Activated CD4-positive, alpha-beta T cell treated with anti-CD3 and anti-CD28 coated beads, Interleukin-2, amount 50 U/mL, for 48 hours (primary cell): ENCODE measurements at regions not wholly inside any gene's neighbourhood (a gene's known extent, or its start where the extent isn't known, plus 50 kb on each side); places are given as distances from the start of the nearest gene placed in this dataset.

Experiments used
- DNase-seq, 2 experiments: peaks; one replicate each; pipeline ENCODE4 v3.0.0-alpha.2; 2020

DNA sequence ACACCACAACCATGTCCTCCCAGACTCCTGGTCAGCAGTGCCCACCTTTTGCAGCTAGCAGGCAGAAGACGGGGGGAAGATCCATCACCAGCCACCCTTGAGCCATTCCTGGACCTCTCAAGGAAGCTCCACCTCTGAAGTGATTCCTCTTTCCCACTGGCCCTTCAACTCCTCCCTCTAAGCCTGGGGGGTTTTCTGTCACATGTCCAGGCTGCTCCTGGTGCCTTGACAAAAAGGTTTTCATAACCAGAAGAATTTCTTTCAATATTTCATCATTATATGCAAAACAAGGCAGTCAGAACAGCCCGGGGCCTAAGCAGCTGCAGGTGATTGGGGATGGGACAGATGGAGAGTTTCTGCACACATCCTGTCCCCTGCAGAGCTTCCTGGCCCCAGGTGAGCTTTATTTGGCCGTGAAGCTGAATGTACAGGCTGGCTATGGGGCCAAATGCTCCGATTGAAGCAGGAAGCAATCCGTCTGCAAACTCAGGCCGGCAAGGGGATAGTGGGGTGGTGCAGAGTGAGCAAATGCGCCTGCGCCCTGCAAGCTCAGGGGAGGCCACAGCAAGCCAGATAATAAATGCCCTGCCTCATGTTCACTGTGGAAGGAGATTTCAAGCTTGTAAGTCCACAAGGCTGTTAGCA is 173.5 kb downstream of the C5orf15 start:
- no peak for DNase-seq

DNA sequence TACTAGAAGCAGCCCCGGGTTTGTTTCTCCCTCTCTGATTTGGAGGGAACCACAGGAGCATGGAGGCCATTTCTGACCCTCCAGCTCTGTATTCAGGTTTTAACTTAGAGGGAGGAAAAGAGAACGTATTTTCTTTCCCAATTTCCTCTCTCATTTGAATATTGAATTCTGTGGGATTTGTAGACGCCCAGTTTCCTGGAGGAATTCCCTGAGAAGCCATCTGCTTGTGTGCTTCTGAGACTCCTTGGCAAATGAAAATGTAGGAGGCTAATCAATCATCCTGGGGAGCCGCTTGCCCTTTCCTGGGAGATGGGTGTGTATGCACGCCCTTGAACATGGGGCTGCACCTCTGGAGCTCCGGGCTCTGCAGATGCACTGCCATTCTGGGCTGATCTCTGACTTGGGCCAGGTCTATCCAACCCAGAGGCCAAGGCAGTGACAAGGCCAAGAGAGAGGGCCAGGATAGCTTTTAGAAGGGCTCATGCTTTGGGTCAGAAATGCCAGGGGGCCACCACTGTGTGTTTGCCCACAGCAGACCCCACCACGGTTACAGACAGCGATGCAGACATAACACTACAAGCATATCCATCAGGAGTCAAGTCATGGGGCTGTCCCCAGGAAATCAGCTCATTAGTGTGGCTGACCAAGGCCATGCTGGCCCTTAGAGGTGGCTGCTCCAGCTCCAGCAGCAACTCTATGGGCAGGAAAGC is 174.5 kb downstream of the C5orf15 start:
- DNase-seq = no peak

DNA sequence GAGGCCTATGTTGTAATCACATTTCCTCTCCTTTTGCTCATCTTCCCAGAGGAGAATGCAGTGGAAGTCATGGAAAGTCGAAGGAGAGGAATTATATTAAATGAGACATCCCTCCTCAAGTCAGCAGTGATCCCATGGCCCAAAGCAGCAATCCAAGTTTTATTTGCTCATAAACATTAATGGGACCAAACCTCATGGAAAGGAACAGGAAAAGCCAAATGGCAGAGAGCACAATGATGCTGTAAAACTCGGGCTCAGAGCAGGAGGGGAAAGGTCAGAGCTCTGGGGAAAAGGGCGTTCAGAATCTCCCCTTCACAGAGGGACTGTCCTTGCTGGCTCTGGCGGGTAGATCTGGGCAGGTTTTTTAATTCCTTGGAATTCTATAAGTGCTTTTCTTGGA is 175.8 kb downstream of the C5orf15 start:
- DNase-seq = no peak

DNA sequence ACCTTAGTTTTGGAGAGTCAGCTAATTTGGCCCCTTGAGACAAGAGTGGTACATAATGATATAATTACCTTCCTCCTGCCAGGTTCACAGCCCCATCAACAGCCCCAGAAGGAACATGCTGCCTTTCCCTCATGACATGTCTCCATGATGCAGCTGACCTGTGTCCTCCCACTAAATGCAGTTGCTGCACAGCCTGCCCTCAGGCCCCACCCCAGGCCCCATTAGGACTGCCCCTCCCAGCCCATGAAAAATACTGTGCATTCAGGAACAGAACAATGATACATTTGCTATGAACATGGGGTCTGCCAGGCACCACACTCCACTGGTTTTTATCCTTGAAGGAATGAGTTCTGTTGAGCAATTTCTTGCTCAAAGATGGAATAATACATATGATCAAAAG is 176.4 kb downstream of the C5orf15 start:
- no peak for DNase-seq

DNA sequence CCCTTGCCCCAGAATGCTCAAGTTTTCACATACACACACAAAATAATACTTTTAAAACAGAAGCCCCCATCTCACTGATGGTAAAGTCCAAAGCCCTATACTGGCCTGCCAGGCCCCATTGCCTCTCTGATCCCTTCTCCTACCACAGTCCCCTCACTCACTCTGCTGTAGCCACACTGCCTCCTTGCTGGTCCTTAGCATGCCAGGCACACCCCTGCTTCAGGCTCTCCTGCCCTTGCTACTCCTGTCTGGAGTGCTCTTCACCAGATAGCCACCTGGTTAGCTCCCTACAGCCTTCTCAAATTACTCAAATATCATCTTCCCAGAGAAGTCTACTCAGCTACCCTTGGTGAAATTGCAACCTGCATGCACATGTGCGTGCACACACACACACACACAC is 177.5 kb downstream of the C5orf15 start:
- no peak for DNase-seq

DNA sequence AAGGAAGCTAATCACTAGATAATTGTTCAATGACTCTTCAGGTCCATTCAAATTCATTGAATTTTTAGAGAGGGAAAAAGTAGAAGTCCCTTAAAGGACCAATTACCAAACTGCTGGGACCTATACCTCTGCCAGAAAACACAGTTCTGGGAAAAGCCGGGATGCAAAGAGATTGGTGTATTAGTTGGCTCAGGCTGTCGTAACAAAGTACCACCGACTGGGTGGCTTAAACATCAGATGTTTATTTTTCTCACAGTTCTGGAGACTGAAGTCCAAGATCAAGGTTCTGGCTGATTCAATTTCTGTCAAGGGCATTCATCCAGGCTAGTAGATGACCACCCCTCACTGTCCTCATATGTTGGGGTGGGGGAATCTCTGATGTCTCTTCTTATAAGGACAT is 177.1 kb upstream of the FSTL4 start:
- no peak for DNase-seq

DNA sequence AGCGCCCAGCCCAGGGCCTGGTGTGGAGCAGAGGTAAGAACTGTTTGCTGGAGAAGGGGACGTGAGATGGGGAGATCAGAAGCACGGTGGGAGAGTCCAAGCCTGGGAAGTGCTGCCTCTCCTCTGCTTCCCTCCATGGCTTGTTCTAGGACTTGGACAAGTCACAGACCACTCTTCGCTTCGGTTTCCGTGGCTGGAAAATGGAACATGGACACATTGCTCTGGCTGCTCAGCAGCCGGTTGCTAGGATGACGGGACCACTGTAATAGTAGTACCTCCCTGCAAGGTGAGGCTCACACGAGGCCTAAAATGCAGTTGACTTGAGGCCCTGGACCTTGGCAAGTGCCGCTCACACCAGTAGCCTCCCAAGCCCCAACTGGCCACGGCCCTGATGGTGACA is 175.8 kb upstream of the FSTL4 start:
- no peak for DNase-seq

DNA sequence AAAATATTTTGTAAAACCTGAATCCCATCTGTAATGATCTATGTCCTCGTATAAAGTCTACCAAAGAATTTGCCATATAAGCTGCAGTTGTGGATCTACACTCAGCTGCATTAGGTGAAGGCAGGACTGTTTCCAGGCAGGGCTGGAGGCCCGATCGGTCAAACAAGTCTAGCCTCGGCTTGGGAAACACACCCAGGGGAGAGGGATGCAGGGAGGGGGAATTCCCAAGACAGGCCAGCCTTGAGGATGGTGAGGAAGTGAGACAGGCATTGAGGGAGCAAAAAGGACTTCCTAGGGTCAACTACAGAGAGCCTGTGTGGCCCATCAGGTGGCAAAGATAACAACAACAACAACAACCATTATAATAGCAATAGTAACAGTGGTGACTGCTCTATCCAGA is 174.1 kb upstream of the FSTL4 start:
- DNase-seq = no peak

DNA sequence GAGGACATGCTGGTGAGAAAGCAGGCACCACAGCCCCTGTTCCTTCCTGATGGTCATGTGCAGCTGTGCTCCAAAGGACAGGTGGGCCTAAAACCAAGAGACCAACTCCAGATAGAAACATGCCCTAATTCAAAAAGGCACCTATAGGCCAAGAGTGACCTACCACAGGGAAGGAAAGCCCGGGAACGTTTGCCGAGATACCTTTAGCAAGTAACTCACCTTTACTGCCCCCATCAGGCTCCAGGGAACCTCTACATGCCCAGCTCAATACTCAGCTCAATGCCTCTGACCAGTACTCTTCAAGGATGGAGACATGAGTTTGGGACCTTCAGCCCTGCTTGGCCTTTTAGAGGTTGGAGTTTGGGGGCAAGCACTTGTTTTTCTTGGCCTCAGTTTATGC is 172.8 kb upstream of the FSTL4 start:
- no peak for DNase-seq

DNA sequence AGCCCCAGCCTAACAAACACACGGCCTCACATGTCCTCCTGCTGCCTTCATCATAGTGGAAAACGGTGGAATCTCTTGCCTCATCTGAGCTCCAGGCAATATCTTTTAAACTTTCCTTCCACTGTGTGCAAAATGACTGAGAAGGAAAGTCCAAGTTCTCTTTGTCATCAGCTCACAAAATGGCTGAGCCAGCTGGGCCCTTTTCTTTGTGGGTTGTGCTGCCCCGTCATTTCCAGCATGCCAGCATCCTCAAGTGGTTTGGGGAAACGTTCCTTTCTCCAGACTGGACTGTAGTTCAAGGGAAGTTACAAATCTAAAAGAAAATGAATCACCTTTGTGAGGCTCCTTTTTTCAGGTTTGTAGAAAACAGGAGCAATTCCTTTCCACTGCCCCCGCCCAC is 171.1 kb upstream of the FSTL4 start:
- DNase-seq = peak; percentile 6 to 35

DNA sequence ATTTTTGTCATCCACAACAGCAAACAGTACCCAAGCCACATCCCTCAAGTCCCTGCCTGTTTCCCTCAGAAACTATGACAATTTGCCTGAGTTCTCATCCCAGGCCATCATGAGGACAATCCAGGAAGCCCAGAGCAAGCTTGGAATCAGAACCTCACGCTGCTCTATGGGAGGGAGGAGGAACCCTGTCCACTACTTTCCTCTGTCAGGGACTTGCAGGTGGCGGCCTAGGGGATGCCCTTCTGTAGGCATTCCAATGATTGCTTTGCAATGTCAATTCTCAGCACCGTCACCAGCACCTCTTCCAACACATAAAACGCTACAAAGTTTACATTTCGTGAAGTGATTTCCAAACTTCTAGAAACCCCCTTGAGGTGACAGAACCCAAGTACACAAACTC is 170.4 kb upstream of the FSTL4 start:
- no peak for DNase-seq

DNA sequence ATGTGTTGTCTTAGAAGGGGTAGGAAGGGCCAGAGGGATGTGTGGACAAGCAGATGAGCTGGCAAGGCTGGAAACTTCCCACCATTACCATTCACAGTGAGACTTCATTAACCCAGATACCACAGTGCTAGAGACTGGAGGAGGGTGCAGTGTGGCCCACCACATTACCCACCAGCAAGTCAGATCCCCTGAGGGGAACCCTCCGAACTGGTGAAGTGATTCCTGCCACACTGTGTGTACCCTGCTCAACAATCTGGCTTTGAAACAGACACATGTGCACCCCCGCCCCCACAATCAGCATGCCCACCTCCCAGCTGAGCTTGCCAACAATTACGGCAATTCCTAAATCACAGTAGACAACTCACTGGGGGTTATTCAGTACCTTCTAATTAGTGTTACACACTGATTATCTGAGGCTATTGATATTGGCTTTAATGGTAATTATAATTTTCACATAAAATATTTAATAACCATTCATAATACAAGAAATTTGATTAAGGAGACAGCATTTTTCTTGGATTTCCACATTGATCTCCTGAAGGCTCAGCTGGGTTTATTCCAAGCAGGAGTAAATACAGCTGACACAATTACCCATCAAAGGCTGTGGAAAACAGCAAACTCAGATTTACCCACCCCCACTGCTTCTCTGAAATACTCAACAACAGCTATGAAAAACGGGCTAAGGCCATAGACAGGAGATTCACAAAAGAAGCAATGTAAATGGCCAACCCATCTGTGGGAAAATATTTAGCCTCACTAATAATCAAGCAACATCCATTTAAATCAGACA is 169.3 kb upstream of the FSTL4 start:
- DNase-seq = no peak

DNA sequence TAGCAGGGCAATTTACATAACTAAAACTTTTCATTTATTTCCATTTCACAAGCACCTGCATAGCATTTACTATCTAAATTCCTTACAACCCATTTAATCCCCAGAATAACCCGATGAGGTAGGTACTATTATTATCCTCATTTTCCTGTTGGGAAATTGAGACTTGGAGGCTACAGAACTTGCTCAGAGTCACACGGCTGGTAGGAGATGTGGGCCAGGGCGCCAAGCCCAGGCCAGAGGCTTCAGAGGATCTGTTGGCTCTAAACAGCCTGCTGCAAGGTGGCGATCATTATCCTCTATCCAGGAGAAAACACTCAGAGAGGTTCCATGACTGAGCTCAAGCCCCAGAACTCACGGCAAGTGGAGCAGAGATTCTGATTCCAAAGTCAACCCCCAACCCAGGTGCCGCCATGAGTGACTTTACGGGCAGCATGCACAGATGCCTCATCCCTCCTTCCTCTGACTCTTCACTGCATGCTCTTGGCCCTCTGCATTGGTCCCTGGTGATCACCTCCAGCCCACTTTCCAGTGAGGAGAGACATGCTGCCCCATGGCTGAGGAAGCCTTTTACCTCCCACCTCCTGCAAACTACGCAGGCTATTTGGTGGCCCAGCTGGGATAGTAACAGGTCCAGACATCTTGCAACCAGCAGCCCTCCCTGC is 168.4 kb upstream of the FSTL4 start:
- no peak for DNase-seq

DNA sequence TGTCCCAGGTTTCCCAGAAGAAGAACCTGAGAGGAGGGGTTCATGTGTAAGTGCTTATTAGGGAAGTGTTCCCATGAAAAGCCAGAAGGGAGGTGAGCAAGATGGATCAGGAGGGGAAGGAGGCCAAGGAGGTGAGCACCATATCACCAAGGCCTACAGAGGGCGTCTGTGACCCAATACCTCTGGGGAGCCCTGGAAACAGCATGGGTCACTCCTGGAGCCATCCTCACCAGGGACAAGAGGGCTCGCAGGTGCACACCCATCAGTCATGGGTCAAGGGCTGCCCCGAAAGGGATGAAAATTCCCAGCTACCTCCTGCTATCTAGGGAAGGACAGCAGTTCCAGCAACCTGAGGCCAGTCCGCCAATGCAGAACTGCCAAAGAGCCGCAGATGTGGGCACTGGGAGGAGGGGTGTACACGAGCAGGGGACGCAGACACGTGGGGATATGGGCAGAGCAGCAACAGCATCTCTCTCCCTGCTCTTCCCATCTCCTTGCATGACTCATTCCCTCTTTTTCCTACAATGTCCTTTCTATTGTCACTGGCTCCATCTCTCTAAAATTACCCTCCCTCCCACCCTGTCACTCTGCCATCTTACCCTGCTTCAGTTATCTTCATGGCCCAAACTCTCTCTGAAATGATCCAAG is 167.6 kb upstream of the FSTL4 start:
- no peak for DNase-seq

DNA sequence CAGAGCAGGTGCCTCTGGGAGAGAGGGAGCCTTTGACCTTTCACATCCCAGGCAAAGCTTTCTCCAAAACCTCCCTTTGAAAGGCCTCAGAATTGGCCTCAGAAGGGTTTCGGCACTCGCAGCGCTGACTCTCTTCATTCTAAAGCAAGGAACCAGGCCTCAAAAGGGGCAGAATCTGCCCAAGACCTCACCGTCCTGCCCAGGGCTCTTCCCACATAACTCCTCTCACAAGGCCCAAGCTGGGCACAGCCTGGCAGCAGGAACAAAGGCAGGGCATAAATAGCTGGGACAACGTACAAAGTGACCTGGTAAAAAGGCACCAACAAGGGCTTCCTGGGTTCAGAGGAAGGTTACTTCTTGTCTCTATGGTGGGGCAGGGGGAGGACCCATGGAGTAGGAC is 166.3 kb upstream of the FSTL4 start:
- no peak for DNase-seq

DNA sequence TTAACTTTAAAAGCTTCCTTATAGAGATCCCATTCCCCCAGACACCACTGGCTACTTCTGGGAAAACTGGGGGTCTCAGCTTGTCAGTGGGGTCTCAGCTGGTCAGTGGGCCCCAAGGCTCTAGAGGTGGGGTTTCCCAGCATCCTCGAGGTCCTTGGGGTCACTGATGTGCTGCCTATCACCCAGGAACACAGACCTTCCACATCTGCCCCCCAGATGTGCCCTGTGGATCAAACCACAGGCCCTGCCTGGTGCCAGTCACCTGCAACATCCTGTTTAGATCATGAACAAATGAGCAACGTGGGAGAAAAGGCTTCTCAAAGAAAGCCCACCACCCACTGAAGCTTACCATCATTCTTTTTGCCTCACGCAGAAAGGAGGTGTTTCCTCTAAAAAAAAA is 165.6 kb upstream of the FSTL4 start:
- DNase-seq = no peak

DNA sequence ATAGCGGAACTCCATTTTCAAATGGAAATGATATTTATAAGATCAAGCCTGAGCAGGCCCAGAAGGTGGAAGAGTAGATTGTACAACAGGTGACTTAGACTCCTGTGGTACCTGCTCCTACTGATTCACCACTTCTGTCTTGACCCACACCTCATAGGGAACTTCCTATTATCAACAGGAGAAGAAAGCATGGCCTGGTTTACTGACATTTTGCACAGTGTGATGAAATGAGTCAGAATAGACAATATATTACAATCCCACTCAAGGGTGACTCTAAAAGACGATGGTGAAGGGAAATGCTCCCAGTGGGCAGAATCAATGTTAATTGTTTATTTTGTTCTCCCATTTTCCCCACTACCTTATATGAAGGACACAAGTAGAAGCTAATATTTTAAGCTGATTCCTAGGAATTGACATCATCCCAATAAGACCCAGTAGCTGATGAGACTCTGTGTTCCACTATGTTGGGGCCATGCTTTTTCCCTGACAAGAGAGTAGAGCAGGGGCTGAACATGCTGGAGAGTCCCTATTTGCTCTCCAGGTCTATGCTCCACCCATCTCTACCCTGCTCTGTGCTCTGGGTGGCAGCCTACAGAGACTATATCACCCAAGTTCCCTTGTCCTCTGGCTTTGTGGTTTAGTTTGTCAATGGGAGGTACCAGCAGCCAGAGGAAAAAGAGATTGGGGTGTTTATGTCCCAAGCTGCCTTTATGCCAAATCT is 163.4 kb upstream of the FSTL4 start:
- DNase-seq = no peak

DNA sequence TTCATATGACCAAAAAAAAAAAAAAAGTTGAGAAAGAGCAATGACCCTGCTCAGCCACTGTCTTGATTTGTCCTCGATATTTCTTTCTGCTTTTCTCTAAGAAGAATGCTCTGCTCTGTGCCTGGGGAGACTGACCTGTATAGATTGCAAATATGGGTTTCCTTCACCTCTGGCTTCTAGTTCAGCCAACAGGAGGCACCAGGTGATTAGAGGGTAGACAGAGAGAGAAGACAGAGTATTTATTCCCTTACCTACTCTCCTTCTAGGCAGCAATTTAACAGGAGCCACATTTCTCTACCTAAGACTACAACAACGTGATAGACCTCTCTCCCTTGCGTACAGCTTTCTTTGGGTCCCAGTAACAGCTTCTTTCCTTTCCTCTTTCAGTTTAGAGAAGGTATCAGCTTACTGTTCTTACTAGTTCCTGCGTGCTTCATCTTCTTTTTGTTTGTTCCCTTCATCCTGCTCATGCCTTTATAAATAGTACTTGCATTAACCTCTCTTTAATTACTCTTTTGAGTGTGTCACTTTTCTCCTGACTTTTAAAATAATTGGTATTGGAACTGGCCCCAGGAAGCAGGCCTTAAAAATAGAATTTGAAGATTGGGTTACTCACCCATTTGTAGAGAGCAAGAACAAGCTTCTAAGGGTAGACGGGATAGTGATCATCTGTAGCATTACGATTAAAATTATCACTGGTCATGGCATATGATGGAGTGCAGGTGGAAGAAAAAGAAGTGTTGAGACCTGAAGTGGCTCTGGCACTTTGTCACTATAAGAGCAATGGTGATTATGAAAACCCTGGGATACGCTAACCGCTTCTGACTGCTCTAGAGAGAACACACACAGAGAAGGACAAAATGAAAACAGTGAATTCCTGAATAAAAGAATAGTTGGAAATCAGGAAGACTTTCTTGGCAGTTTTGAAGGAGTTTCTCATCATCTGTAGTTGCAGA is 161.2 kb upstream of the FSTL4 start:
- DNase-seq = no peak

DNA sequence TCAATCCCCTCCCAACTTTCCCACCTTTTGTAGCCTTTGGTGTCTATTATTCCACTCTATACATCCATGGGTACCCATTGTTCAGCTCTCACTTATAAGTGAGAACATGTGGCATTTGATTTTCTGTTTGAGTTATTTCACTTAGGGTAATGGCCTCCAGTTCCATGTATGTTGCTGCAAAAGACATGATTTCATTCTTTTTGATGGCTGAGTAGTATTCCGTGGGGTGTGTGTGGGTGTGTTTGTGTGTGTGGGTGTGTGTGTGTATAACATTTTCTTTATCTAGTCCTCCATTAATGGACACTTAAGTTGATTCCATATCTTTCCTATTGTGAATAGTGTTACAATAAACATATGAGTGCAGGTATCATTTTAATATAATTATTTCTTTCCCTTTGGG is 157.5 kb upstream of the FSTL4 start:
- DNase-seq = no peak

DNA sequence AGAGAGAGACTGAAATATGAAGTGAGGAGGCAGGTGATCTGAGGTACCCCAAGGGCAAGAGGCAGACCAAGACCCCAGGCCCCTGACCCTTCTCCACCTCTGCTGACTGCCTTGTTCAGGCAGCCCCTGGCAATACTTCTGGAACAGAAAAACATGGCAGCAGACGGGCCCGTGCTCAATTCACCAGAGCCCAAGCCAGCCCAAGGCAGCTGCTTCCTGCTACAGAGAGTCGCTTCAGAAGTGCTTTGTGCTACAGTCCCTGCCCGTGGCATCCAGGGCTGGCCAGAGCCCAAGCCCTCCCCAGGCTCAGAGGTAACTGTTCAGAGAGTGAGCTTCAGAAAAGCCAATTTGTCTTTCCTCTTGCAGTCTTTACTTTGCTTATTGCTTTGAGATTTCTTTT is 151.4 kb upstream of the FSTL4 start:
- DNase-seq = no peak

DNA sequence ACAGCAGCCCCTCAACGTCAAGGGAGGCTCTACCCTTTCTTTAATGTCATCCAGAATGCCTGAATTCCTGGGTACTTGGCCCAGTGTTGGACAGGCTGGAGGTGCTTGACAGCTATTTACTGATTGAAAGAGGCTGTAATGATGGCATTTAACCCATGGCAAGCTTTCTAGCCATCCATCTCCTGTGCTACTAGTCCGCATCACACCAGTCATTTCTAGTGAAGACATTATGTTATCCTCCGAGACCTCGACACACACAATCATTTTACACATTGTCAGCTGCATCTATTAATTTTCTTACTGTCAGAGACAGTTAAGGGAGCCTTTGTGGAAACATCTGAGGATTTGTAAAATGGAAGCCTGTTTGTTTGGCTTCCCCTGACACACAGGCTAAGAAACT is 149.3 kb upstream of the FSTL4 start:
- DNase-seq = no peak
